ENCODE measurements at regions not wholly inside any gene's neighbourhood (a gene's known extent, or its start where the extent isn't known, plus 50 kb on each side); places are given as distances from the start of the nearest gene placed in this dataset.

GRCh38 chr10:10532826-10533225 is 484.8 kb upstream of the CELF2 start:
- H3K4me3 ChIP-seq (ENCODE audit: low read depth, low read length) = no peak overlapping the region
- TF ChIP-seq CTCF (IDR thresholded peaks at IDR 0.05; ENCODE audit: borderline replicate concordance, insufficient read depth, low read depth, low read length) = no peak

GRCh38 chr10:10533437-10533836 is 484.2 kb upstream of the CELF2 start:
- no peak for TF ChIP-seq CTCF (IDR thresholded peaks at IDR 0.05; ENCODE audit: borderline replicate concordance, insufficient read depth, low read depth, low read length)

GRCh38 chr10:10538326-10538725 is 479.3 kb upstream of the CELF2 start:
- no peak for TF ChIP-seq CTCF (IDR thresholded peaks at IDR 0.05; ENCODE audit: borderline replicate concordance, insufficient read depth, low read depth, low read length)
- H3K4me3 ChIP-seq (ENCODE audit: low read depth, low read length) = no peak overlapping the region

More at GRCh38 chr10:10533437-10533836, 484.2 kb upstream of the CELF2 start:
- no peak overlapping the region for H3K4me3 ChIP-seq (ENCODE audit: low read depth, low read length)

- no peak overlapping the region for H3K4me3 ChIP-seq (ENCODE audit: low read depth, low read length)
- TF ChIP-seq CTCF (IDR thresholded peaks at IDR 0.05; ENCODE audit: borderline replicate concordance, insufficient read depth, low read depth, low read length) = no peak
These were observed 477.3 kb upstream of the CELF2 start for GRCh38 chr10:10540398-10540797.

- TF ChIP-seq CTCF (IDR thresholded peaks at IDR 0.05; ENCODE audit: borderline replicate concordance, insufficient read depth, low read depth, low read length) = no peak
- H3K4me3 ChIP-seq (ENCODE audit: low read depth, low read length) = no peak overlapping the region
These were observed 475.2 kb upstream of the CELF2 start for GRCh38 chr10:10542477-10542876.

- H3K4me3 ChIP-seq (ENCODE audit: low read depth, low read length) = no peak overlapping the region
- TF ChIP-seq CTCF (IDR thresholded peaks at IDR 0.05; ENCODE audit: borderline replicate concordance, insufficient read depth, low read depth, low read length) = no peak
These were observed 472.8 kb upstream of the CELF2 start for GRCh38 chr10:10544890-10545289.

GRCh38 chr10:10545771-10546170 is 471.9 kb upstream of the CELF2 start:
- no peak overlapping the region for H3K4me3 ChIP-seq (ENCODE audit: low read depth, low read length)
- no peak for TF ChIP-seq CTCF (IDR thresholded peaks at IDR 0.05; ENCODE audit: borderline replicate concordance, insufficient read depth, low read depth, low read length)

Measured in GM12875 (cell line).